Fibroblast of skin of left quadriceps (primary cell): ENCODE measurements at regions not wholly inside any gene's neighbourhood (a gene's known extent, or its start where the extent isn't known, plus 50 kb on each side); places are given as distances from the start of the nearest gene placed in this dataset.
"Not testable (repeated sequence)": the region's sequence is repeated elsewhere in the genome, so short reads cannot be mapped to it uniquely, and the experiment has no call there.

ENCODE experiments used
- DNase-seq, 2 experiments: peaks; one replicate each; pipeline ENCODE4 v3.0.0-alpha.2; 2013; ENCODE audit warnings: low read depth in 2 of 2

- no peak for DNase-seq
These were observed 88.4 kb upstream of the TEAD1 start for GRCh38 chr11:12585861-12586260.

GRCh38 chr11:12587333-12587991, 86.8 kb upstream of the TEAD1 start:
- peak in 1 of 2 experiments; percentile 43 for DNase-seq

- no peak for DNase-seq
These were observed 82.5 kb upstream of the TEAD1 start for GRCh38 chr11:12591706-12592105.

GRCh38 chr11:12592283-12592682, 81.9 kb upstream of the TEAD1 start:
- no peak for DNase-seq

- not testable (repeated sequence) for DNase-seq
These were observed 79.0 kb upstream of the TEAD1 start for GRCh38 chr11:12595089-12595847.

GRCh38 chr11:12598330-12599256, 75.6 kb upstream of the TEAD1 start:
- DNase-seq = peak in 1 of 2 experiments; percentile 44

- DNase-seq = no peak
These were observed 74.6 kb upstream of the TEAD1 start for GRCh38 chr11:12599408-12600143.

GRCh38 chr11:12600829-12601228, 73.4 kb upstream of the TEAD1 start:
- DNase-seq = no peak

- peak in 1 of 2 experiments; percentile 31 for DNase-seq
These were observed 71.8 kb upstream of the TEAD1 start for GRCh38 chr11:12602421-12602820.

- DNase-seq = no peak
These were observed 70.8 kb upstream of the TEAD1 start for GRCh38 chr11:12603143-12604088.

GRCh38 chr11:12604557-12605153, 69.6 kb upstream of the TEAD1 start:
- peak; percentile 42 to 44 for DNase-seq

GRCh38 chr11:12606597-12606996, 67.6 kb upstream of the TEAD1 start:
- peak; percentile 82 to 83 for DNase-seq

GRCh38 chr11:12608678-12609077, 65.5 kb upstream of the TEAD1 start:
- not testable (repeated sequence) for DNase-seq

GRCh38 chr11:12611352-12611751, 62.9 kb upstream of the TEAD1 start:
- DNase-seq = no peak

- DNase-seq = no peak
These were observed 56.6 kb upstream of the TEAD1 start for GRCh38 chr11:12617632-12618031.

GRCh38 chr11:12618743-12619540, 55.3 kb upstream of the TEAD1 start:
- no peak for DNase-seq

GRCh38 chr11:12623869-12624268, 50.4 kb upstream of the TEAD1 start:
- no peak for DNase-seq
